GM04503 (cell line): ENCODE measurements at regions not wholly inside any gene's neighbourhood (a gene's known extent, or its start where the extent isn't known, plus 50 kb on each side); places are given as distances from the start of the nearest gene placed in this dataset.

Experiments
- DNase-seq: peaks from one replicate; pipeline ENCODE4 v3.0.0-alpha.2; 2012; ENCODE audit warnings: low read depth

- DNase-seq = no peak
These were observed 104.2 kb downstream of the ACKR3 start for GRCh38 chr2:236673823-236674185.

- no peak for DNase-seq
These were observed 104.6 kb downstream of the ACKR3 start for GRCh38 chr2:236674238-236674637.

GRCh38 chr2:236674646-236675045 lies 105.0 kb downstream of the ACKR3 start:
- DNase-seq = no peak

GRCh38 chr2:236675051-236675450 lies 105.4 kb downstream of the ACKR3 start:
- DNase-seq = no peak

- DNase-seq = no peak
These were observed 105.9 kb downstream of the ACKR3 start for GRCh38 chr2:236675526-236675925.

GRCh38 chr2:236676136-236676873 lies 106.7 kb downstream of the ACKR3 start:
- no peak for DNase-seq

- no peak for DNase-seq
These were observed 107.7 kb downstream of the ACKR3 start for GRCh38 chr2:236677368-236677767.

GRCh38 chr2:236678307-236678975 lies 108.8 kb downstream of the ACKR3 start:
- DNase-seq = no peak

GRCh38 chr2:236679884-236680860 lies 110.5 kb downstream of the ACKR3 start:
- DNase-seq = no peak

GRCh38 chr2:236682651-236683422 lies 113.2 kb downstream of the ACKR3 start:
- no peak for DNase-seq

GRCh38 chr2:236684504-236685256 lies 115.1 kb downstream of the ACKR3 start:
- no peak for DNase-seq

- no peak for DNase-seq
These were observed 115.7 kb downstream of the ACKR3 start for GRCh38 chr2:236685361-236685760.

GRCh38 chr2:236685979-236686520 lies 116.4 kb downstream of the ACKR3 start:
- DNase-seq = no peak

- DNase-seq = no peak
These were observed 116.9 kb downstream of the ACKR3 start for GRCh38 chr2:236686561-236686960.

- DNase-seq = no peak
These were observed 117.8 kb downstream of the ACKR3 start for GRCh38 chr2:236687296-236687965.

GRCh38 chr2:236688157-236688556 lies 118.5 kb downstream of the ACKR3 start:
- DNase-seq = no peak

- DNase-seq = no peak
These were observed 119.2 kb downstream of the ACKR3 start for GRCh38 chr2:236688563-236689392.

- DNase-seq = no peak
These were observed 119.7 kb downstream of the ACKR3 start for GRCh38 chr2:236689393-236689700.

GRCh38 chr2:236689981-236690380 lies 120.4 kb downstream of the ACKR3 start:
- DNase-seq = no peak
